HT-29 (cell line): ENCODE measurements at regions not wholly inside any gene's neighbourhood (a gene's known extent, or its start where the extent isn't known, plus 50 kb on each side); places are given as distances from the start of the nearest gene placed in this dataset.
"Not testable (repeated sequence)": the region's sequence is repeated elsewhere in the genome, so short reads cannot be mapped to it uniquely, and the experiment has no call there.

Source experiments
- DNase-seq: peaks from one replicate; pipeline ENCODE4 v3.0.0-alpha.2; 2015; ENCODE audit warnings: low spot score

- no peak for DNase-seq
Observed at GRCh38 chr11:46183819-46184218, 62.6 kb upstream of the PHF21A start.

GRCh38 chr11:46181843-46182424 is 60.7 kb upstream of the PHF21A start:
- DNase-seq = no peak

- DNase-seq = no peak
Observed at GRCh38 chr11:46181387-46181786, 60.1 kb upstream of the PHF21A start.

- DNase-seq = no peak
Observed at GRCh38 chr11:46180736-46181135, 59.5 kb upstream of the PHF21A start.

DNA sequence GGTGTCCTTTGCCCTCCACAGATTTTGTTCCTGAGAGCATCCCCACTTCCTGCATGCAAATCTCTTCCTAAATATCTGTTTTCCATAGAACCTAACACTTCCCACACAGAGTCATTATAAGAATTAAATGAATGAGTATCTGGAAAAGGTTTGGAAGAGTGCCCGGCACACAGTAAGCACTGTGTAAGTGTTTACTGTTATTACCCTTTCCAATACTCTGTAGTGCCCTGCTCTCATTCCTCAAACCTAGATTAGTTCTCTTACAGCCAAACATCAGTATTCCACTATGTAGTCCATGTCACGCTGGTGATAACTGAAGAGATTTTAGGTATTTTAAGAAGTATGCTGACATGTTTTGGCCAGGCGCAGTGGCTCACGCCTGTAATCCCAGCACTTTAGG is 57.3 kb upstream of the PHF21A start:
- DNase-seq = no peak

DNA sequence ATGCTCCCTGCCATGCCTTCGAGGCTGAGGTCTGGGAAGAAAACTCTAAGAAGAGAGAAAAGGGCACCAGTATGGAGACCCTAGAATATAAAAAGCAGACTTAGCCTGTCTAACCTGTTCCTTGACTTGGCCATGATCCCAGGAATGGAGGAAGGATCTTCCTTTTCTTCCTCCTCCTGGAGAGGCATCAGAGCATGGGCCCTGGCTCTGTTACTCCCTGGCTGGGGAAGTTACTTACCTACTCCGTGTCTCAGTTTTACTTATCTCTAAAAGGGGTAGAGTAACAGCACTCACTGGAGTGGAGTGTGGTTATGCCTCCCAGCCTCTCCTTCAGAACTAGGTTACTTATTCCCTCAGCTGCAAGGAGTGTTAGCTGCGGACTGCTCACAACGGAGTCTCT is 55.2 kb upstream of the PHF21A start:
- peak; percentile 62 for DNase-seq

GRCh38 chr11:46175401-46176002 is 54.2 kb upstream of the PHF21A start:
- DNase-seq = no peak

DNA sequence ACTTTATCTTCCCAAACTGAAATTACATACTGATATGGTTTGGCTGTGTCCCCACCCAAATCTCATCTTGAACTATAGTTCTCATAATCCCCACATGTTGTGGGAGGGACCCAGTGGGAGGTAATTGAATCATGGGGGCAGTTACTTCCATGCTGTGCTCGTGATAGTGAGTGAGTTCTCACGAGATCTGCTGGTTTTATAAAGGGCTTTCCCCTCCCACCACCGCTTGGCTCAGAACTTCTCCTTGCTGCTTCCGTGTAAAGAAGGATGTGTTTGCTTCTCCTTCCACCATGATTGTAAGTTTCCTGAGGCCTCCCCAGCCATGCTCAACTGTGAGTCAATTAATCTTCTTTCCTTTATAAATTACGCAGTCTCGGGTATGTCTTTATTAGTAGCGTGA is 50.4 kb upstream of the PHF21A start:
- not testable (repeated sequence) for DNase-seq
